IMR-90 (cell line): ENCODE measurements at regions not wholly inside any gene's neighbourhood (a gene's known extent, or its start where the extent isn't known, plus 50 kb on each side); places are given as distances from the start of the nearest gene placed in this dataset.
A peak's percentile ranks its signal among the peaks of the same experiment; 100 is the strongest.

Experiments
- ATAC-seq: fragments of 200-7000 bp; cut with Tn5 transposase; 2 replicates; pipeline ENCODE4 v1.9.1; 2020; ENCODE audit warnings: low read depth, mild to moderate bottlenecking, moderate library complexity
- BruUV-seq: library from RNA; stranded (reverse); fragments of 400-500 nt; replicated peaks from 2 replicates; lab custom pipeline; 2021; lab: Mats Ljungman, UMichigan
- CTCF ChIA-PET: fragments of 300-600 bp; formaldehyde crosslinking; extraction: SDS; loops from one replicate; lab custom pipeline; 2021; ENCODE audit warnings: antibody characterized with exemption; lab: Yijun Ruan, JAX
- POLR2A ChIA-PET: fragments of 300-600 bp; sonication (Branson Sonifier 250); formaldehyde crosslinking; loops from one replicate; lab custom pipeline; 2022; ENCODE audit warnings: antibody characterized with exemption; ENCODE audit not compliant: unreplicated experiment; lab: Charles Lee
- DNase-seq: peaks from one replicate; pipeline ENCODE4 v3.0.0; 2013
- H2AFZ ChIP-seq: replicated peaks from 2 replicates; pipeline ENCODE3; 2013; ENCODE audit warnings: low read length, mild to moderate bottlenecking; ENCODE audit not compliant: poor library complexity
- H2AK5ac ChIP-seq: 2 replicates; pipeline ENCODE4 v1.6.1; 2013; ENCODE audit warnings: low read depth, low read length, inconsistent platforms
- H2AK9ac ChIP-seq: replicated peaks from 2 replicates; pipeline ENCODE3; 2013; ENCODE audit warnings: mild to moderate bottlenecking, low read depth, low read length, moderate library complexity; ENCODE audit not compliant: poor library complexity
- H2BK120ac ChIP-seq: 2 replicates; pipeline ENCODE4 v1.6.1; 2013; ENCODE audit warnings: low read depth, low read length, inconsistent platforms
- H2BK15ac ChIP-seq: 3 replicates; pipeline ENCODE4 v1.6.1; 2013; ENCODE audit warnings: low read depth, low read length, inconsistent platforms
- H2BK20ac ChIP-seq: 2 replicates; pipeline ENCODE4 v1.6.1; 2013; ENCODE audit warnings: low read depth, mild to moderate bottlenecking, inconsistent platforms, low read length, moderate library complexity
- H2BK5ac ChIP-seq: 2 replicates; pipeline ENCODE4 v1.6.1; 2013; ENCODE audit warnings: mild to moderate bottlenecking, low read depth, low read length, inconsistent platforms; ENCODE audit not compliant: poor library complexity, severe bottlenecking
- H3K14ac ChIP-seq: replicated peaks from 2 replicates; pipeline ENCODE4 v1.6.1; 2013; ENCODE audit warnings: low read depth, low read length, inconsistent platforms
- H3K18ac ChIP-seq: 2 replicates; pipeline ENCODE4 v1.6.1; 2013; ENCODE audit warnings: low read depth, low read length, control low read depth
- H3K23ac ChIP-seq: 2 replicates; pipeline ENCODE4 v1.6.1; 2013; ENCODE audit warnings: low read depth, low read length, inconsistent platforms
- H3K27ac ChIP-seq: 2 replicates; pipeline ENCODE4 v1.5.1; 2013; ENCODE audit warnings: mild to moderate bottlenecking, control low read depth, low read length; ENCODE audit not compliant: insufficient read depth
- H3K27me3 ChIP-seq: 2 replicates; pipeline ENCODE4 v1.6.1; 2013; ENCODE audit warnings: low read length; ENCODE audit not compliant: control insufficient read depth, insufficient read depth
- H3K36me3 ChIP-seq: 2 replicates; pipeline ENCODE4 v1.6.1; 2013; ENCODE audit warnings: low read length, mixed read lengths; ENCODE audit not compliant: control insufficient read depth, insufficient read depth
- H3K4ac ChIP-seq: 2 replicates; pipeline ENCODE4 v1.6.1; 2013; ENCODE audit warnings: low read depth, low read length, inconsistent platforms
- H3K4me1 ChIP-seq: 2 replicates; pipeline ENCODE4 v1.6.1; 2013; ENCODE audit warnings: low read length, mixed read lengths; ENCODE audit not compliant: control insufficient read depth, insufficient read depth
- H3K4me2 ChIP-seq: 2 replicates; pipeline ENCODE4 v1.6.1; 2013; ENCODE audit warnings: low read depth, mild to moderate bottlenecking, control low read depth, low read length, moderate library complexity
- H3K4me3 ChIP-seq: 2 replicates; pipeline ENCODE4 v1.5.1; 2013; ENCODE audit warnings: low read depth, mild to moderate bottlenecking, control low read depth, low read length, moderate library complexity; ENCODE audit not compliant: insufficient read depth
- H3K56ac ChIP-seq: 2 replicates; pipeline ENCODE4 v1.6.1; 2013; ENCODE audit warnings: low read length, inconsistent platforms; ENCODE audit not compliant: insufficient read depth; ENCODE audit errors: extremely low read depth
- H3K79me1 ChIP-seq, 2 experiments: 2 replicates each; pipeline ENCODE4 v1.6.1; 2013; ENCODE audit warnings: low read length in 2 of 2, inconsistent platforms in 1 of 2, low read depth in 1 of 2
- H3K9ac ChIP-seq: 2 replicates; pipeline ENCODE4 v1.6.1; 2013; ENCODE audit warnings: low read depth, low read length, control low read depth
- H3K9me1 ChIP-seq: 2 replicates; pipeline ENCODE4 v1.6.1; 2013; ENCODE audit warnings: low read length, inconsistent platforms; ENCODE audit not compliant: insufficient read depth
- H3K9me3 ChIP-seq: 2 replicates; pipeline ENCODE4 v1.6.1; 2013; ENCODE audit warnings: low read length; ENCODE audit not compliant: control insufficient read depth, insufficient read depth
- H4K20me1 ChIP-seq: 2 replicates; pipeline ENCODE4 v1.6.1; 2013; ENCODE audit warnings: low read length, inconsistent platforms; ENCODE audit not compliant: insufficient read depth
- H4K5ac ChIP-seq: 2 replicates; pipeline ENCODE4 v1.6.1; 2013; ENCODE audit warnings: mild to moderate bottlenecking, low read depth, low read length, control low read depth
- H4K8ac ChIP-seq, 2 experiments: 2 replicates each; pipeline ENCODE4 v1.6.1; 2013; ENCODE audit warnings: low read depth in 2 of 2, low read length in 2 of 2, control low read depth in 1 of 2, inconsistent platforms in 1 of 2
- H4K91ac ChIP-seq: 2 replicates; pipeline ENCODE4 v1.6.1; 2013; ENCODE audit warnings: low read depth, low read length, inconsistent platforms; ENCODE audit not compliant: insufficient read depth
- FOS ChIP-seq: fragments of 150-350 bp; IDR thresholded peaks from 2 replicates; pipeline ENCODE4 v1.6.1; 2016; ENCODE audit warnings: low read depth, low read length
- MAFK ChIP-seq: IDR thresholded peaks from 2 replicates; pipeline ENCODE4 v1.6.1; 2012; ENCODE audit warnings: low read depth, low read length, improper control_type of control experiment
- POLR2A ChIP-seq: IDR thresholded peaks from 2 replicates; pipeline ENCODE4 v1.6.1; 2012; ENCODE audit warnings: mild to moderate bottlenecking, low read depth, low read length
- RFX5 ChIP-seq: IDR thresholded peaks from 2 replicates; pipeline ENCODE4 v1.8.0; 2012; ENCODE audit warnings: low read depth, mild to moderate bottlenecking, low read length, moderate library complexity
- WGBS, 2 experiments: methylation state at CpG; one replicate each; pipeline versions ENCODE4 v1.1.5 to v1.1.7; 2013; ENCODE audit warnings: missing lambda C conversion rate in 2 of 2; ENCODE audit not compliant: insufficient read length in 1 of 2; ENCODE audit errors: extremely low coverage in 2 of 2; 5-methylcytosine and 5-hydroxymethylcytosine counted together
- dilution Hi-C: fragments of 300-500 bp; cut with HindIII; formaldehyde crosslinking; loops from one replicate; pipeline ENCODE4 v1.14.3; 2018; ENCODE audit warnings: low sequenced_read_pairs; ENCODE audit not compliant: unreplicated experiment
- in situ Hi-C: fragments of 300-500 bp; cut with MboI; formaldehyde crosslinking; loops from 3 replicates; pipeline ENCODE4 v1.14.3; 2019; ENCODE audit warnings: low sequenced_read_pairs, inconsistent platforms, mixed read lengths
- intact Hi-C: fragments of 100-400 bp; cut with micrococcal nuclease; formaldehyde crosslinking; loops from 2 replicates; pipeline ENCODE4 v1.10.0; 2022
- TF ChIP-seq, protein P1 (sequence below): fragments of 150-350 bp; IDR thresholded peaks from 2 replicates; pipeline ENCODE4 v1.6.1; 2016; ENCODE audit warnings: low read depth, mild to moderate bottlenecking, low read length, moderate library complexity, borderline replicate concordance

DNA sequence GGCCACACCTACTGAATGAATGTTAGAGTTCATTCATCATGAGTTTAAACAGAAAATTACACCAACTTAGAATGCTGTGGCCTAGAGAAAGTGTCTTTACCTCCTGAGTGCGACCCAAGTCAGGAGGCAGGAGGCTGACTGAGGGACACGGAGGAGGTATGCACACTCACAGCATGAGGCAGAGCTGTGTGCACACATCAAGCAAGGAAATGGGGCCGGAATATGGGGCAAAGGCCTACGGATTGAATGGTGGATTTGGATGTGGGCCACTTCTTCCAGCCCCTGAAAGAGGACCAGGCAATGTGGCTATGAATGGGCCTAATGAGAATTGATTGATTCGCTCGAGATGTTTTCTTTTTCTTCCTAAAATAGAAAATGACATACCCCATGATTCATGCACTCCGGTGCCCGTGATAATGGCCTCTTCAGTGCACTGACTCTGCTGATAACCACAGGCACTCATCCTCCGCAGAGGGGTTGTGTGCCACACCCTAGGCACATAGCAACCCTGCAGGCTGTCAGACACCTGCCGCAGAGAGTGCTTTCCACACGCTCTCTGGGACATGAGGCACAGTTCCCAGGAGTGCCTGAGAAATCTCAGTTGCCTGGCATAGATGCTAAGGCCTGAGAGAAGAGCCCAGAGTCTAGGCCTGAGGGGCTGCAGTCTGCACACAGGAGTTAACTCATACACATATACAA lies 155.5 kb downstream of the GLUL start:
- WGBS, 2 experiments, result 45% methylated on average over 7 of the region's 11 CpGs; no CpG with 5 or more reads in 1 of the 2 experiments
- no peak overlapping the region for H3K4me3 ChIP-seq
- no peak overlapping the region for H3K56ac ChIP-seq
- dilution Hi-C loops (no loop called here), intact Hi-C loops (no loop called here), in situ Hi-C loops (no loop called here)
- no peak overlapping the region for H3K18ac ChIP-seq
- ChIA-PET CTCF (no interaction called here), POLR2A (no interaction called here)
- H2AFZ ChIP-seq, result peak overlapping the region; percentile 9
- H2BK120ac ChIP-seq, result no peak overlapping the region
- DNase-seq (peak; percentile 3), ATAC-seq (no peak)
- H3K23ac ChIP-seq, result no peak overlapping the region
- H3K9me3 ChIP-seq, result no peaks in the 10 kb centered on the region
- no peaks in the 10 kb centered on the region for H4K20me1 ChIP-seq
- BruUV-seq, result no TSS peak
- no peaks in the 10 kb centered on the region for H3K4me1 ChIP-seq
- no peak overlapping the region for H3K4ac ChIP-seq
- no peak overlapping the region for H2BK15ac ChIP-seq
- no peaks in the 10 kb centered on the region for H3K79me1 ChIP-seq
- no peak overlapping the region for H3K4me2 ChIP-seq
- no peak overlapping the region for H4K5ac ChIP-seq
- H2AK9ac ChIP-seq, result no peak overlapping the region
- H3K14ac ChIP-seq, result no peak overlapping the region
- TF ChIP-seq POLR2A (no peak), FOS (no peak), RFX5 (no peak), MAFK (no peak)
- TF ChIP-seq, protein P1, sequence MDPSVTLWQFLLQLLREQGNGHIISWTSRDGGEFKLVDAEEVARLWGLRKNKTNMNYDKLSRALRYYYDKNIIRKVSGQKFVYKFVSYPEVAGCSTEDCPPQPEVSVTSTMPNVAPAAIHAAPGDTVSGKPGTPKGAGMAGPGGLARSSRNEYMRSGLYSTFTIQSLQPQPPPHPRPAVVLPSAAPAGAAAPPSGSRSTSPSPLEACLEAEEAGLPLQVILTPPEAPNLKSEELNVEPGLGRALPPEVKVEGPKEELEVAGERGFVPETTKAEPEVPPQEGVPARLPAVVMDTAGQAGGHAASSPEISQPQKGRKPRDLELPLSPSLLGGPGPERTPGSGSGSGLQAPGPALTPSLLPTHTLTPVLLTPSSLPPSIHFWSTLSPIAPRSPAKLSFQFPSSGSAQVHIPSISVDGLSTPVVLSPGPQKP, result no peak
- no peak overlapping the region for H4K91ac ChIP-seq
- no peak overlapping the region for H2BK20ac ChIP-seq
- no peak overlapping the region for H3K9ac ChIP-seq
- no peak overlapping the region for H2AK5ac ChIP-seq
- no peaks in the 10 kb centered on the region for H3K9me1 ChIP-seq
- H3K27me3 ChIP-seq, result no peaks in the 10 kb centered on the region
- H2BK5ac ChIP-seq, result no peak overlapping the region
- H4K8ac ChIP-seq, result no peak overlapping the region
- H3K27ac ChIP-seq, result no peak overlapping the region
- no peaks in the 10 kb centered on the region for H3K36me3 ChIP-seq
